ENCODE measurements at regions not wholly inside any gene's neighbourhood (a gene's known extent, or its start where the extent isn't known, plus 50 kb on each side); places are given as distances from the start of the nearest gene placed in this dataset.
"Not testable (repeated sequence)": the region's sequence is repeated elsewhere in the genome, so short reads cannot be mapped to it uniquely, and the experiment has no call there.

- H3K4me1 ChIP-seq (ENCODE audit: insufficient read depth, low read length): no peaks in the 10 kb centered on the region
- H3K4me3 ChIP-seq (ENCODE audit: low read depth in 1 of 2, low read length in 2 of 2): no peak overlapping the region
- no peak overlapping the region for H3K9ac ChIP-seq (ENCODE audit: low read length)
- H3K9me3 ChIP-seq (ENCODE audit: low read length): no peaks in the 10 kb centered on the region
- no peak overlapping the region for H3K27ac ChIP-seq (ENCODE audit: low read depth, low read length)
- H3K36me3 ChIP-seq (ENCODE audit: insufficient read depth, low read length): no peaks in the 10 kb centered on the region
- no peaks in the 10 kb centered on the region for H3K27me3 ChIP-seq (ENCODE audit: control insufficient read depth in 1 of 2, insufficient read depth in 2 of 2, low read length in 2 of 2)
These were observed 613.5 kb downstream of the IQCM start for GRCh38 chr4:149202117-149202516.

DNA sequence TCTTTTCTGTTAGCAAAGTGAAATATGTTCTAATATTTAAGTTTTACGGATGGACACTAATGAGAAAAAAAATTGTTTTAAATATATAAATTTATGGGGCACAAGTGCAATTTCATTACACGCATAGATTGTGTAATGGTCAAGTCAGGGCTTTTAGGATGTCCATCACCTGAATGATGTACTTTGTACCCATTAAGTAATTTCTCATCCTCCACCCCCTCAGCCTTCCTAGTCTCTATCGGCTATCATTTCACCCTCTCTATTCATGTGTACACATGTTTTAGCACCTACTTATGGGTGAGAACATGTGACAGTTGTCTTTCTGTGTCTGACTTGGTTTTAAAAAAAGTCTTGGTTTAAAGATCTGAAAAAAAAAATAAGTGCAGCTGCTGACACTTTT, 616.0 kb downstream of the IQCM start:
- no peak overlapping the region for H3K4me3 ChIP-seq (ENCODE audit: low read depth in 1 of 2, low read length in 2 of 2)
- H3K9ac ChIP-seq (ENCODE audit: low read length): no peak overlapping the region
- no peaks in the 10 kb centered on the region for H3K9me3 ChIP-seq (ENCODE audit: low read length)
- no peak overlapping the region for H3K27ac ChIP-seq (ENCODE audit: low read depth, low read length)
- H3K4me1 ChIP-seq (ENCODE audit: insufficient read depth, low read length): no peaks in the 10 kb centered on the region
- H3K27me3 ChIP-seq (ENCODE audit: control insufficient read depth in 1 of 2, insufficient read depth in 2 of 2, low read length in 2 of 2): no peaks in the 10 kb centered on the region
- H3K36me3 ChIP-seq (ENCODE audit: insufficient read depth, low read length): no peaks in the 10 kb centered on the region

DNA sequence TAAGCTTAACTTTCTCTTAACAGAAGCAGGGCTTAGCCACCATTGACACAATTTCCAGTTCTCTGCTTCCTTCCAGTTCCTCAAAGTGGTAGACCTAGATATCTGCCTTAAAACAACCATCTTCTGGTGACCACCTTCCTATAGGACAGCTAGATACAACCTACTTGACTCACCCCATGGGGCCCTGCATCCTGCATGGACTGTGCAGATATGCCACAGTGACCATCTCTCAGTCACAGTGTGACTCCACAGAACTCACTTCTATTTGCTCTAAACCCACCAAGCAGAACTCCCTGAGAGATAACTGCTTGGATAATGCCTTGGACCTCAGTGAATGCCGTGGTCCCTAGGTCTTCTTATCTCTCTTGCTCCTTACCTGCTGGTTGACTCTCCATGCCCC, 621.6 kb downstream of the IQCM start:
- H3K27ac ChIP-seq (ENCODE audit: low read depth, low read length): no peak overlapping the region
- H3K36me3 ChIP-seq (ENCODE audit: insufficient read depth, low read length): no peaks in the 10 kb centered on the region
- no peak overlapping the region for H3K4me3 ChIP-seq (ENCODE audit: low read depth in 1 of 2, low read length in 2 of 2)
- no peaks in the 10 kb centered on the region for H3K27me3 ChIP-seq (ENCODE audit: control insufficient read depth in 1 of 2, insufficient read depth in 2 of 2, low read length in 2 of 2)
- H3K9me3 ChIP-seq (ENCODE audit: low read length): no peaks in the 10 kb centered on the region
- H3K4me1 ChIP-seq (ENCODE audit: insufficient read depth, low read length): no peaks in the 10 kb centered on the region
- no peak overlapping the region for H3K9ac ChIP-seq (ENCODE audit: low read length)

- Histone ChIP-seq H3K4me3 (ENCODE audit: low read depth in 1 of 2, low read length in 2 of 2) (no peak overlapping the region), H3K9me3 (ENCODE audit: low read length) (no peaks in the 10 kb centered on the region), H3K4me1 (ENCODE audit: insufficient read depth, low read length) (no peaks in the 10 kb centered on the region), H3K36me3 (ENCODE audit: insufficient read depth, low read length) (no peaks in the 10 kb centered on the region), H3K27me3 (ENCODE audit: control insufficient read depth in 1 of 2, insufficient read depth in 2 of 2, low read length in 2 of 2) (no peaks in the 10 kb centered on the region), H3K27ac (ENCODE audit: low read depth, low read length) (no peak overlapping the region), H3K9ac (ENCODE audit: low read length) (no peak overlapping the region)
These were observed 627.9 kb downstream of the IQCM start for GRCh38 chr4:149187726-149188125.

DNA sequence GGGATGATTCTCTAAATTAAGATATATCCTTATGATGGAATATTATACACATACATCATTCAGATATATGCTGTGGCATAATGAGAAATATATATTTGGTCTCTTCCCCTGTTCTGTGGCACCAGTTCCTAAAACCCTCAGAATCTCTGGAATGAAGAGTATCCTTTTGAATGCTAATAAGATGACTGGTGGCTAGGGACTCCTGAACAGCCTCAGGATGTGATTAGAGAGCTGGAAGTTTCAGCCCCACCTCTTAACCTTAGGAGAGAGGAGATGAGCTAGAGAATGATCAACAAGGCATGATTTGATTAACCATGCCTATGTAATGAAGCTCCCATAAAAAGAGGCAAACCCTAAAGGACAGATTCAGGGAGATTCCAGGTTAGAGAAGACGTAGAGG, 632.0 kb downstream of the IQCM start:
- no peaks in the 10 kb centered on the region for H3K9me3 ChIP-seq (ENCODE audit: low read length)
- no peak overlapping the region for H3K9ac ChIP-seq (ENCODE audit: low read length)
- no peaks in the 10 kb centered on the region for H3K4me1 ChIP-seq (ENCODE audit: insufficient read depth, low read length)
- H3K27ac ChIP-seq (ENCODE audit: low read depth, low read length): no peak overlapping the region
- H3K27me3 ChIP-seq (ENCODE audit: control insufficient read depth in 1 of 2, insufficient read depth in 2 of 2, low read length in 2 of 2): no peaks in the 10 kb centered on the region
- H3K36me3 ChIP-seq (ENCODE audit: insufficient read depth, low read length): no peaks in the 10 kb centered on the region
- no peak overlapping the region for H3K4me3 ChIP-seq (ENCODE audit: low read depth in 1 of 2, low read length in 2 of 2)

- H3K27me3 ChIP-seq (ENCODE audit: control insufficient read depth in 1 of 2, insufficient read depth in 2 of 2, low read length in 2 of 2); H3K4me1 ChIP-seq (ENCODE audit: insufficient read depth, low read length); H3K36me3 ChIP-seq (ENCODE audit: insufficient read depth, low read length); H3K27ac ChIP-seq (ENCODE audit: low read depth, low read length); H3K9ac ChIP-seq (ENCODE audit: low read length); H3K4me3 ChIP-seq (ENCODE audit: low read depth in 1 of 2, low read length in 2 of 2); H3K9me3 ChIP-seq (ENCODE audit: low read length): not testable (repeated sequence)
These were observed 634.2 kb downstream of the IQCM start for GRCh38 chr4:149181459-149181858.

- Histone ChIP-seq H3K36me3 (ENCODE audit: insufficient read depth, low read length) (no peaks in the 10 kb centered on the region), H3K9ac (ENCODE audit: low read length) (no peak overlapping the region), H3K27me3 (ENCODE audit: control insufficient read depth in 1 of 2, insufficient read depth in 2 of 2, low read length in 2 of 2) (no peaks in the 10 kb centered on the region), H3K4me3 (ENCODE audit: low read depth in 1 of 2, low read length in 2 of 2) (no peak overlapping the region), H3K27ac (ENCODE audit: low read depth, low read length) (no peak overlapping the region), H3K4me1 (ENCODE audit: insufficient read depth, low read length) (no peaks in the 10 kb centered on the region), H3K9me3 (ENCODE audit: low read length) (no peaks in the 10 kb centered on the region)
These were observed 639.6 kb downstream of the IQCM start for GRCh38 chr4:149176039-149176438.

GRCh38 chr4:149175549-149175948, 640.1 kb downstream of the IQCM start:
- no peaks in the 10 kb centered on the region for H3K9me3 ChIP-seq (ENCODE audit: low read length)
- H3K27ac ChIP-seq (ENCODE audit: low read depth, low read length): no peak overlapping the region

DNA sequence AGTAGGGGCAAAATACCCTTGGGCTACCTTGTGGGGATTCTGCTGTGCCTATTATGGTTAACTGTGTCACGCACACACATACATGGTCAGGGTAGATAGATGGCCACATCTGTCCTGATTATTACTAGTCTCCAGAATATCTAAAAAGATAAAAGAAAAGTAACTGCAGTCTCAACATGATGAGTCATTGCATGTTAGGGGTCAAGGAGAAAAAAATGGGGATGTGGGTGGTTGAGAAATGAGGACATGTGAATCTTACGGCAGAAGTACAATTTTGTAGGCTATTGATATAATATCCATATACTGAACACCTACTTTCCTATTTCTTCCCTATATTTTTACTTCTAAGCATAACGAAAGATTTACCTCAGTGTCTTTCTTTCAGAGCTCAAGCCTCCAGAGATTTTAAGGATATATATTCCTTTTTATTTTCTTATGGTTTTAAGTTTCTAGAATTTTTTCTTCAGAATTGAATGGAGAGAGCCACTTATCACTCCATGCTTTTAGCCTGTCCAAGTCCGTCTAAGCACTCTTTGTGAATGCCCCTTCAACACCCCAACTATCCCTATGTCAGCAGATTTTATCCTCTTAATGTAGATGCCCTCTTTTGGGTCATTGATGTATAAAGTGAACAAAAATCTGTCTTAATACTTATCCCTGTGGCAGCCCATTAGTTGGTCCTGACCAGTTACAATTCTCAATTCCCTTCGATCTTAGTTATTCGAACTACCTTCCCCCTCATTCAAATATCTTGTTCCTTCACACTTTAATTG, 642.2 kb downstream of the IQCM start:
- H3K4me3 ChIP-seq (ENCODE audit: low read depth in 1 of 2, low read length in 2 of 2): no peak overlapping the region
- no peaks in the 10 kb centered on the region for H3K36me3 ChIP-seq (ENCODE audit: insufficient read depth, low read length)
- H3K9me3 ChIP-seq (ENCODE audit: low read length): no peaks in the 10 kb centered on the region
- H3K27me3 ChIP-seq (ENCODE audit: control insufficient read depth in 1 of 2, insufficient read depth in 2 of 2, low read length in 2 of 2): no peaks in the 10 kb centered on the region
- H3K9ac ChIP-seq (ENCODE audit: low read length): no peak overlapping the region
- no peak overlapping the region for H3K27ac ChIP-seq (ENCODE audit: low read depth, low read length)
- no peaks in the 10 kb centered on the region for H3K4me1 ChIP-seq (ENCODE audit: insufficient read depth, low read length)

More at GRCh38 chr4:149175549-149175948, 640.1 kb downstream of the IQCM start:
- Histone ChIP-seq H3K36me3 (ENCODE audit: insufficient read depth, low read length) (no peaks in the 10 kb centered on the region), H3K9ac (ENCODE audit: low read length) (no peak overlapping the region), H3K4me3 (ENCODE audit: low read depth in 1 of 2, low read length in 2 of 2) (no peak overlapping the region), H3K27me3 (ENCODE audit: control insufficient read depth in 1 of 2, insufficient read depth in 2 of 2, low read length in 2 of 2) (no peaks in the 10 kb centered on the region), H3K4me1 (ENCODE audit: insufficient read depth, low read length) (no peaks in the 10 kb centered on the region)

DNA sequence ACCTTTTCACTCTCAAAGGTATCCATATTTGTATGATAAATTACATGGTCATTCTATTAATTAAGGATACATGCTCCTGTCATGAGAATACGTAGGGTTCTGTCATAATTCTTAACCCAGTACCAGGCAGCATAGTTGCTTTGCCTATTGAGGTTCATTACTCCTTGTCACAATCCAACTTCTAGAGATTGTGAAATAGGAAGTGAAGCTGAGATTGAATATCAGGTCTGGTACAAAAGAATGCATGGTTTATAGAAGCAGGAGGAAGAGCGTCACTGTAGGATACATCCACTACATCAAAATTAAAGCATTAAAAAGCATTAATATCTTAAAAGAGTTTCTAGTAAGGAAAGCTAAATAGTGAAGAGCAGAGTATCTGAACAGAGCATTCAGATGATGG, 647.0 kb downstream of the IQCM start:
- Histone ChIP-seq H3K4me3 (ENCODE audit: low read depth in 1 of 2, low read length in 2 of 2) (no peak overlapping the region), H3K4me1 (ENCODE audit: insufficient read depth, low read length) (no peaks in the 10 kb centered on the region), H3K27ac (ENCODE audit: low read depth, low read length) (no peak overlapping the region), H3K9me3 (ENCODE audit: low read length) (no peaks in the 10 kb centered on the region), H3K9ac (ENCODE audit: low read length) (no peak overlapping the region), H3K27me3 (ENCODE audit: control insufficient read depth in 1 of 2, insufficient read depth in 2 of 2, low read length in 2 of 2) (no peaks in the 10 kb centered on the region), H3K36me3 (ENCODE audit: insufficient read depth, low read length) (no peaks in the 10 kb centered on the region)

GRCh38 chr4:149166876-149167275, 648.8 kb downstream of the IQCM start:
- H3K36me3 ChIP-seq (ENCODE audit: insufficient read depth, low read length): no peaks in the 10 kb centered on the region
- H3K9ac ChIP-seq (ENCODE audit: low read length): no peak overlapping the region
- H3K4me3 ChIP-seq (ENCODE audit: low read depth in 1 of 2, low read length in 2 of 2): no peak overlapping the region
- no peaks in the 10 kb centered on the region for H3K4me1 ChIP-seq (ENCODE audit: insufficient read depth, low read length)
- no peak overlapping the region for H3K27ac ChIP-seq (ENCODE audit: low read depth, low read length)
- no peaks in the 10 kb centered on the region for H3K9me3 ChIP-seq (ENCODE audit: low read length)
- no peaks in the 10 kb centered on the region for H3K27me3 ChIP-seq (ENCODE audit: control insufficient read depth in 1 of 2, insufficient read depth in 2 of 2, low read length in 2 of 2)

- no peak overlapping the region for H3K4me3 ChIP-seq (ENCODE audit: low read depth in 1 of 2, low read length in 2 of 2)
- H3K9me3 ChIP-seq (ENCODE audit: low read length): no peaks in the 10 kb centered on the region
- H3K27ac ChIP-seq (ENCODE audit: low read depth, low read length): no peak overlapping the region
- no peak overlapping the region for H3K9ac ChIP-seq (ENCODE audit: low read length)
- H3K36me3 ChIP-seq (ENCODE audit: insufficient read depth, low read length): no peaks in the 10 kb centered on the region
- no peaks in the 10 kb centered on the region for H3K4me1 ChIP-seq (ENCODE audit: insufficient read depth, low read length)
- H3K27me3 ChIP-seq (ENCODE audit: control insufficient read depth in 1 of 2, insufficient read depth in 2 of 2, low read length in 2 of 2): no peaks in the 10 kb centered on the region
These were observed 649.3 kb downstream of the IQCM start for GRCh38 chr4:149166365-149166764.

All from muscle layer of colon (tissue), 2 donors.